ENCODE measurements at regions not wholly inside any gene's neighbourhood (a gene's known extent, or its start where the extent isn't known, plus 50 kb on each side); places are given as distances from the start of the nearest gene placed in this dataset.

DNA sequence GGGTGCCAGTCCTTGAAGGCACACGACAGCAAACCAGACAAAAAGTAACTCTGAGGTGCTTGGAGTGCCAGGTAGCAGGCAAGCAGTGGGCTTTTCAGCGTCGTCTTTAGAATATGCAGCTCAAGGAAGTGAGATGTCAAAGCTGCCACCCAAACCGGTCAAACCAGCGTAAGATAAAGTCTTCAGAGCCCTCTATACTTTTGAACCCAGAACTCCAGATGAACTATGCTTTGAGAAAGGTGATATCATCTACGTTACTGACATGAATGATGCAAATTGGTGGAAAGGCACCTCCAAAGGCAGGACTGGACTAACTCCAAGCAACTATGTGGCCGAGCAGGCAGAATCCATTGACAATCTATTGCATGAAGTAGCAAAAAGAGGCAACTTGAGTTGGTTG is 95.9 kb downstream of the TBX3 start:
- TF ChIP-seq, protein P1, sequence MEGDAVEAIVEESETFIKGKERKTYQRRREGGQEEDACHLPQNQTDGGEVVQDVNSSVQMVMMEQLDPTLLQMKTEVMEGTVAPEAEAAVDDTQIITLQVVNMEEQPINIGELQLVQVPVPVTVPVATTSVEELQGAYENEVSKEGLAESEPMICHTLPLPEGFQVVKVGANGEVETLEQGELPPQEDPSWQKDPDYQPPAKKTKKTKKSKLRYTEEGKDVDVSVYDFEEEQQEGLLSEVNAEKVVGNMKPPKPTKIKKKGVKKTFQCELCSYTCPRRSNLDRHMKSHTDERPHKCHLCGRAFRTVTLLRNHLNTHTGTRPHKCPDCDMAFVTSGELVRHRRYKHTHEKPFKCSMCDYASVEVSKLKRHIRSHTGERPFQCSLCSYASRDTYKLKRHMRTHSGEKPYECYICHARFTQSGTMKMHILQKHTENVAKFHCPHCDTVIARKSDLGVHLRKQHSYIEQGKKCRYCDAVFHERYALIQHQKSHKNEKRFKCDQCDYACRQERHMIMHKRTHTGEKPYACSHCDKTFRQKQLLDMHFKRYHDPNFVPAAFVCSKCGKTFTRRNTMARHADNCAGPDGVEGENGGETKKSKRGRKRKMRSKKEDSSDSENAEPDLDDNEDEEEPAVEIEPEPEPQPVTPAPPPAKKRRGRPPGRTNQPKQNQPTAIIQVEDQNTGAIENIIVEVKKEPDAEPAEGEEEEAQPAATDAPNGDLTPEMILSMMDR (conservative IDR thresholded peaks at IDR 0.05 in 1 of 2, IDR thresholded peaks at IDR 0.05 in 1 of 2; ENCODE audit: low read depth in 1 of 2, low read length in 2 of 2): no peak
- no peak for TF ChIP-seq EZH2 (IDR thresholded peaks at IDR 0.05; ENCODE audit: low read length, missing control alignments)

All from fibroblast of lung (primary cell).